Ishikawa (cell line): ENCODE measurements at regions not wholly inside any gene's neighbourhood (a gene's known extent, or its start where the extent isn't known, plus 50 kb on each side); places are given as distances from the start of the nearest gene placed in this dataset.

ENCODE experiments used
- CEBPB ChIP-seq: IDR thresholded peaks from 2 replicates; pipeline ENCODE4 v1.6.1; 2012
- CREB1 ChIP-seq: IDR thresholded peaks from 2 replicates; pipeline ENCODE4 v1.6.1; 2012; ENCODE audit warnings: low read depth
- EGR1 ChIP-seq: IDR thresholded peaks from 2 replicates; pipeline ENCODE4 v1.6.1; 2012
- EP300 ChIP-seq: IDR thresholded peaks from 2 replicates; pipeline ENCODE4 v1.6.1; 2012; ENCODE audit warnings: borderline replicate concordance
- FOXM1 ChIP-seq: IDR thresholded peaks from 2 replicates; pipeline ENCODE4 v1.6.1; 2012; ENCODE audit warnings: low read depth, borderline replicate concordance
- NFIC ChIP-seq: IDR thresholded peaks from 2 replicates; pipeline ENCODE4 v1.6.1; 2012
- RAD21 ChIP-seq: IDR thresholded peaks from 2 replicates; pipeline ENCODE4 v1.6.1; 2012; ENCODE audit warnings: low read depth
- TAF1 ChIP-seq: IDR thresholded peaks from 2 replicates; pipeline ENCODE4 v1.6.1; 2012; ENCODE audit warnings: low read depth, mild to moderate bottlenecking
- TCF12 ChIP-seq: IDR thresholded peaks from 2 replicates; pipeline ENCODE4 v1.6.1; 2012; ENCODE audit warnings: low read depth
- TEAD4 ChIP-seq: IDR thresholded peaks from 2 replicates; pipeline ENCODE4 v1.6.1; 2012
- YY1 ChIP-seq: IDR thresholded peaks from 2 replicates; pipeline ENCODE4 v1.6.1; 2012; ENCODE audit warnings: low read depth
- ZBTB7A ChIP-seq: IDR thresholded peaks from 2 replicates; pipeline ENCODE4 v1.6.1; 2012; ENCODE audit warnings: low read depth
- TF ChIP-seq, protein P1 (sequence below): IDR thresholded peaks from 2 replicates; pipeline ENCODE4 v1.6.1; 2012
- TF ChIP-seq, protein P2 (sequence below): IDR thresholded peaks from 2 replicates; pipeline ENCODE4 v1.6.1; 2012; ENCODE audit warnings: low read depth, mild to moderate bottlenecking
- TF ChIP-seq, protein P3 (sequence below): IDR thresholded peaks from 2 replicates; pipeline ENCODE4 v1.6.1; 2012

DNA sequence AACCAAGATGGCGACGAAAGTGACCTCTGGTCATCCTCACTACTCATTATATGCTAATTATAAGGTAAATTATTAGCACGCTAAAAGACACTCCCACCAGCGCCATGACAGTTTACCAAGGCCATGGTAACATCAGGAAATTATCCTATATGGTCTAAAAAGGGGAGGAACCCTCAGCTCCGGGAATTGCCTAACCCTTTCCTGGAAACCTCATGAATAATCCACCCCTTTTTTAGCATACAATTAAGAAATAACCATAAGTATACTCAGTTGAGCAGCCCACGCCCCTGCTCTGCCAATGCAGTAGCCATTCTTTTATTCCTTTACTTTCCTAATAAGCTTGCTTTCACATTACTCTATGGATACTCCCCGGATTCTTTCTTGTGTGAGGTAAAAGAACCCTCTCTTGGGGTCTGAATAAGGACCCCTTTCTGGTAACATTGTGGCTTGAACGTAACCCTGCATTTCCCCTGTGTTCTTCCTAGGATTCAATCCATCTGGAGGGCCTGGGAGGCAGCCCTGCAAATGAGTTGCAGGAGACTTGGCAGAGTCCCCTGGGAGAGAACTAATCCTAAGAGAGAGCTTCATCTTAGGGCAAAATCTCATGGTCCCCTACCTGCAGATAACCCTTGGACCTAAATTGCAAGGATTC is 225.6 kb upstream of the JARID2 start:
- TF ChIP-seq FOXM1 (no peak), EGR1 (no peak), EP300 (no peak), CREB1 (no peak), NFIC (no peak), TEAD4 (no peak), CEBPB (no peak), TCF12 (no peak), RAD21 (no peak), YY1 (no peak), TAF1 (no peak), ZBTB7A (no peak)
- TF ChIP-seq, protein P1, sequence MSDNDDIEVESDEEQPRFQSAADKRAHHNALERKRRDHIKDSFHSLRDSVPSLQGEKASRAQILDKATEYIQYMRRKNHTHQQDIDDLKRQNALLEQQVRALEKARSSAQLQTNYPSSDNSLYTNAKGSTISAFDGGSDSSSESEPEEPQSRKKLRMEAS: no peak
- TF ChIP-seq, protein P2, sequence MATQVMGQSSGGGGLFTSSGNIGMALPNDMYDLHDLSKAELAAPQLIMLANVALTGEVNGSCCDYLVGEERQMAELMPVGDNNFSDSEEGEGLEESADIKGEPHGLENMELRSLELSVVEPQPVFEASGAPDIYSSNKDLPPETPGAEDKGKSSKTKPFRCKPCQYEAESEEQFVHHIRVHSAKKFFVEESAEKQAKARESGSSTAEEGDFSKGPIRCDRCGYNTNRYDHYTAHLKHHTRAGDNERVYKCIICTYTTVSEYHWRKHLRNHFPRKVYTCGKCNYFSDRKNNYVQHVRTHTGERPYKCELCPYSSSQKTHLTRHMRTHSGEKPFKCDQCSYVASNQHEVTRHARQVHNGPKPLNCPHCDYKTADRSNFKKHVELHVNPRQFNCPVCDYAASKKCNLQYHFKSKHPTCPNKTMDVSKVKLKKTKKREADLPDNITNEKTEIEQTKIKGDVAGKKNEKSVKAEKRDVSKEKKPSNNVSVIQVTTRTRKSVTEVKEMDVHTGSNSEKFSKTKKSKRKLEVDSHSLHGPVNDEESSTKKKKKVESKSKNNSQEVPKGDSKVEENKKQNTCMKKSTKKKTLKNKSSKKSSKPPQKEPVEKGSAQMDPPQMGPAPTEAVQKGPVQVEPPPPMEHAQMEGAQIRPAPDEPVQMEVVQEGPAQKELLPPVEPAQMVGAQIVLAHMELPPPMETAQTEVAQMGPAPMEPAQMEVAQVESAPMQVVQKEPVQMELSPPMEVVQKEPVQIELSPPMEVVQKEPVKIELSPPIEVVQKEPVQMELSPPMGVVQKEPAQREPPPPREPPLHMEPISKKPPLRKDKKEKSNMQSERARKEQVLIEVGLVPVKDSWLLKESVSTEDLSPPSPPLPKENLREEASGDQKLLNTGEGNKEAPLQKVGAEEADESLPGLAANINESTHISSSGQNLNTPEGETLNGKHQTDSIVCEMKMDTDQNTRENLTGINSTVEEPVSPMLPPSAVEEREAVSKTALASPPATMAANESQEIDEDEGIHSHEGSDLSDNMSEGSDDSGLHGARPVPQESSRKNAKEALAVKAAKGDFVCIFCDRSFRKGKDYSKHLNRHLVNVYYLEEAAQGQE: no peak
- TF ChIP-seq, protein P3, sequence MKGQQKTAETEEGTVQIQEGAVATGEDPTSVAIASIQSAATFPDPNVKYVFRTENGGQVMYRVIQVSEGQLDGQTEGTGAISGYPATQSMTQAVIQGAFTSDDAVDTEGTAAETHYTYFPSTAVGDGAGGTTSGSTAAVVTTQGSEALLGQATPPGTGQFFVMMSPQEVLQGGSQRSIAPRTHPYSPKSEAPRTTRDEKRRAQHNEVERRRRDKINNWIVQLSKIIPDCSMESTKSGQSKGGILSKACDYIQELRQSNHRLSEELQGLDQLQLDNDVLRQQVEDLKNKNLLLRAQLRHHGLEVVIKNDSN: no peak

DNA sequence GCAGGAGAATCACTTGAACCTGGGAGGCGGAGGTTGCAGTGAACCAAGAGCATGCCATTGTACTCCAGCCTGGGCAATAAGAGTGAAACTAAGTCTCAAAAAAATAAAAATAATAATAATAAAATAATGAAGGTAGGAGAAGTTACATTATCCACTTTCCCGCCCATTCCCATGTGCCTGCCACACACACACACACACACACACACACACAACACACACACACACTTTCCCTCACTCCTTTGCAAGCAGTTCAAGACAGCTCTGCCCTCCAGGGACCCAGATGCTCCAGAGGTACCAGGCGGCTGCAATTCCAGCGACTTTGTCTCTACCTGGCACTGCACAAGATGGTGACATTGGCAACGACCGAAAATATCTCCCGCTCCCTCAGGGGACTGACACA is 224.8 kb upstream of the JARID2 start:
- TF ChIP-seq, protein P3: no peak
- TF ChIP-seq TEAD4: no peak
- TF ChIP-seq YY1: no peak
- TF ChIP-seq TAF1: no peak
- TF ChIP-seq TCF12: no peak
- TF ChIP-seq, protein P1: no peak
- no peak for TF ChIP-seq CREB1
- TF ChIP-seq, protein P2: no peak
- TF ChIP-seq EGR1: no peak
- no peak for TF ChIP-seq FOXM1
- no peak for TF ChIP-seq ZBTB7A
- TF ChIP-seq RAD21: no peak
- TF ChIP-seq EP300: no peak
- TF ChIP-seq CEBPB: no peak
- no peak for TF ChIP-seq NFIC

DNA sequence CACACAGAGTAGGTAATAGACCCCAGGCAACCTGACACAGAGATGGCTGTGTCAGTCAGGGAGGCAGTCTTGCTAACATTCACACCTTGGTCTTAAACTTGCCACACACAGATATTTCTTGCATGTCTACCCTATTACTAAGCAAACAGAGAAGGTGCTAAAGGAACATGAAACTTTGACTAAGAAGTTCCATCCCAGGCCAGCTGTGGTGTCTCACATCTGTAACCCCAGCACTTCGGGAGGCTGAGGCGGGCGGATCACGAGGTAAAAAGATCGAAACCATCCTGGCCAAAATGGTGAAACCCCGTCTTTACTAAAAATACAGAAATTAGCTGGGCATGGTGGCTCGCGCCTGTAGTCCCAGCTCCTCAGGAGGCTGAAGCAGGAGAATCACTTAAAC is 222.4 kb upstream of the JARID2 start:
- TF ChIP-seq EP300: no peak
- no peak for TF ChIP-seq TEAD4
- no peak for TF ChIP-seq NFIC
- TF ChIP-seq ZBTB7A: no peak
- TF ChIP-seq CREB1: no peak
- TF ChIP-seq, protein P2: no peak
- no peak for TF ChIP-seq TAF1
- no peak for TF ChIP-seq YY1
- TF ChIP-seq, protein P1: no peak
- no peak for TF ChIP-seq EGR1
- TF ChIP-seq RAD21: no peak
- TF ChIP-seq, protein P3: no peak
- TF ChIP-seq TCF12: no peak
- TF ChIP-seq FOXM1: no peak
- TF ChIP-seq CEBPB: no peak

DNA sequence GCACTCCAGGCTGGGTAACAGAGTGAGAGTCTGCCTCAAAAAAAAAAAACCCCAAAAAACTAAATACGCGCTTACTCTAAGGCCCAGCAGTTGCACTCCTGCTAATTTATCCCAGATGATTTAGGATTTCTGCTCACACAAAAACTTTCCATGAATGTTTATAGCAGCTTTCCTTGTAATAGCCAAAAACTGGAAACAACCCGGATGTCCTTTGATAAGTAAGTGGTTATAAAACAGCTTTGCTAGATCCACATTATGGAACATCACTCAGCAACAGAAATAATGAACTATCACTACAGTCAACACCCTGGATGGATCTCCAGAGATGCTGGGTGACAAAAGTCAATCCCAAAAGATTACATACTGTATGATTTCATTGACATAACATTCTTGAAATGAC is 220.4 kb upstream of the JARID2 start:
- no peak for TF ChIP-seq TCF12
- TF ChIP-seq, protein P3: no peak
- no peak for TF ChIP-seq TEAD4
- no peak for TF ChIP-seq RAD21
- no peak for TF ChIP-seq FOXM1
- no peak for TF ChIP-seq CEBPB
- no peak for TF ChIP-seq YY1
- no peak for TF ChIP-seq TAF1
